DND-41 (cell line): ENCODE measurements at regions not wholly inside any gene's neighbourhood (a gene's known extent, or its start where the extent isn't known, plus 50 kb on each side); places are given as distances from the start of the nearest gene placed in this dataset.

ENCODE experiments used
- ATAC-seq: fragments of 200-7000 bp; cut with Tn5 transposase; 3 replicates; pipeline ENCODE4 v1.9.1; 2021; ENCODE audit warnings: low read depth; ENCODE audit not compliant: insufficient read depth
- DNase-seq: peaks from one replicate; pipeline ENCODE4 v3.0.0-alpha.2; 2020
- H2AFZ ChIP-seq: 2 replicates; pipeline ENCODE4 v1.6.0; 2012; ENCODE audit warnings: low read depth, low read length
- H3K27ac ChIP-seq: 2 replicates; pipeline ENCODE4 v1.5.1; 2012; ENCODE audit warnings: low read length, inconsistent platforms
- H3K27me3 ChIP-seq: fragments of 200-600 bp; sonication (generic); 2 replicates; pipeline ENCODE4 v1.6.0; 2012; ENCODE audit warnings: low read length, mild to moderate bottlenecking, inconsistent platforms; ENCODE audit not compliant: insufficient read depth, poor library complexity
- H3K36me3 ChIP-seq: 2 replicates; pipeline ENCODE4 v1.5.1; 2012; ENCODE audit warnings: low read length, inconsistent platforms; ENCODE audit not compliant: insufficient read depth
- H3K4me1 ChIP-seq: 2 replicates; pipeline ENCODE4 v1.5.1; 2012; ENCODE audit warnings: mild to moderate bottlenecking, low read length; ENCODE audit not compliant: insufficient read depth
- H3K4me2 ChIP-seq: 2 replicates; pipeline ENCODE4 v1.6.0; 2012; ENCODE audit warnings: mild to moderate bottlenecking, moderate library complexity, low read length, inconsistent platforms; ENCODE audit not compliant: insufficient read depth
- H3K4me3 ChIP-seq, 2 experiments: fragments of 200-600 bp in 1 of 2; shearing (Covaris generic) in 1 of 2; 2 replicates each; pipeline ENCODE4 v1.5.1; 2012 to 2016; ENCODE audit warnings: inconsistent platforms in 2 of 2, low read length in 2 of 2, mild to moderate bottlenecking in 2 of 2, low read depth in 1 of 2, moderate library complexity in 1 of 2
- H3K79me2 ChIP-seq: 2 replicates; pipeline ENCODE4 v1.6.0; 2012; ENCODE audit warnings: low read length, inconsistent platforms; ENCODE audit not compliant: insufficient read depth
- H3K9ac ChIP-seq: 2 replicates; pipeline ENCODE4 v1.6.0; 2012; ENCODE audit warnings: low read depth, mild to moderate bottlenecking, inconsistent platforms, low read length, moderate library complexity
- H3K9me3 ChIP-seq: 2 replicates; pipeline ENCODE4 v1.5.1; 2012; ENCODE audit warnings: low read length, moderate library complexity, mild to moderate bottlenecking, inconsistent platforms; ENCODE audit not compliant: insufficient read depth, severe bottlenecking
- H4K20me1 ChIP-seq: 2 replicates; pipeline ENCODE4 v1.6.0; 2012; ENCODE audit warnings: low read length; ENCODE audit not compliant: insufficient read depth
- CTCF ChIP-seq: IDR thresholded peaks from 2 replicates; pipeline ENCODE4 v1.5.1; 2012; ENCODE audit warnings: borderline replicate concordance, low read length, moderate library complexity, mild to moderate bottlenecking; ENCODE audit not compliant: poor library complexity, severe bottlenecking; ENCODE audit errors: extremely low read depth
- EZH2 ChIP-seq: IDR thresholded peaks from 3 replicates; pipeline ENCODE4 v1.6.1; 2012; ENCODE audit warnings: borderline replicate concordance, low read depth, mild to moderate bottlenecking, moderate library complexity, low read length, inconsistent platforms; ENCODE audit not compliant: severe bottlenecking

GRCh38 chr1:201694608-201695335, 134.2 kb upstream of the IPO9 start:
- Histone ChIP-seq H4K20me1 (peaks cover 2% of the 10 kb centered on the region; the same call in 1 of the 2 replicates), H3K9ac (no peak overlapping the region), H3K36me3 (no peaks in the 10 kb centered on the region), H3K9me3 (no peaks in the 10 kb centered on the region), H2AFZ (no peak overlapping the region), H3K27ac (no peak overlapping the region), H3K79me2 (no peaks in the 10 kb centered on the region), H3K4me1 (no peaks in the 10 kb centered on the region), H3K4me3 (no peak overlapping the region), H3K27me3 (peaks cover 7% of the 10 kb centered on the region), H3K4me2 (no peak overlapping the region)
- no peak for ATAC-seq
- DNase-seq: no peak
- TF ChIP-seq CTCF (no peak), EZH2 (no peak)

GRCh38 chr1:201695607-201696006, 133.3 kb upstream of the IPO9 start:
- no peak for TF ChIP-seq EZH2
- no peak for TF ChIP-seq CTCF
- H3K27me3 ChIP-seq: peaks cover 7% of the 10 kb centered on the region
- ATAC-seq (no peak), DNase-seq (no peak)
- H3K4me3 ChIP-seq: no peak overlapping the region
- no peaks in the 10 kb centered on the region for H3K36me3 ChIP-seq
- H3K4me2 ChIP-seq: no peak overlapping the region
- no peak overlapping the region for H3K9ac ChIP-seq
- H2AFZ ChIP-seq: no peak overlapping the region
- no peaks in the 10 kb centered on the region for H3K4me1 ChIP-seq
- H3K79me2 ChIP-seq: no peaks in the 10 kb centered on the region
- peaks cover 2% of the 10 kb centered on the region; the same call in 1 of the 2 replicates for H4K20me1 ChIP-seq
- no peak overlapping the region for H3K27ac ChIP-seq
- no peaks in the 10 kb centered on the region for H3K9me3 ChIP-seq

- Histone ChIP-seq H3K4me1 (no peaks in the 10 kb centered on the region), H4K20me1 (peaks cover 2% of the 10 kb centered on the region; the same call in 1 of the 2 replicates), H3K27me3 (peaks cover 7% of the 10 kb centered on the region), H3K4me2 (no peak overlapping the region), H3K27ac (no peak overlapping the region), H3K9ac (no peak overlapping the region), H3K4me3 (no peak overlapping the region), H2AFZ (no peak overlapping the region), H3K79me2 (no peaks in the 10 kb centered on the region), H3K9me3 (no peaks in the 10 kb centered on the region), H3K36me3 (no peaks in the 10 kb centered on the region)
- ATAC-seq: no peak
- TF ChIP-seq CTCF: no peak
- no peak for TF ChIP-seq EZH2
- DNase-seq: no peak
Observed at GRCh38 chr1:201696217-201696761, 132.7 kb upstream of the IPO9 start.

GRCh38 chr1:201697174-201697573, 131.8 kb upstream of the IPO9 start:
- Histone ChIP-seq H2AFZ (no peak overlapping the region), H3K79me2 (no peaks in the 10 kb centered on the region), H3K4me2 (no peak overlapping the region), H3K27me3 (peaks cover 7% of the 10 kb centered on the region), H4K20me1 (no peaks in the 10 kb centered on the region; the same call in 1 of the 2 replicates), H3K4me1 (no peaks in the 10 kb centered on the region), H3K4me3 (no peak overlapping the region), H3K27ac (no peak overlapping the region), H3K9me3 (no peaks in the 10 kb centered on the region), H3K9ac (no peak overlapping the region), H3K36me3 (no peaks in the 10 kb centered on the region)
- ATAC-seq (no peak), DNase-seq (no peak)
- TF ChIP-seq EZH2 (no peak), CTCF (no peak)
